ENCODE measurements at regions not wholly inside any gene's neighbourhood (a gene's known extent, or its start where the extent isn't known, plus 50 kb on each side); places are given as distances from the start of the nearest gene placed in this dataset.

DNA sequence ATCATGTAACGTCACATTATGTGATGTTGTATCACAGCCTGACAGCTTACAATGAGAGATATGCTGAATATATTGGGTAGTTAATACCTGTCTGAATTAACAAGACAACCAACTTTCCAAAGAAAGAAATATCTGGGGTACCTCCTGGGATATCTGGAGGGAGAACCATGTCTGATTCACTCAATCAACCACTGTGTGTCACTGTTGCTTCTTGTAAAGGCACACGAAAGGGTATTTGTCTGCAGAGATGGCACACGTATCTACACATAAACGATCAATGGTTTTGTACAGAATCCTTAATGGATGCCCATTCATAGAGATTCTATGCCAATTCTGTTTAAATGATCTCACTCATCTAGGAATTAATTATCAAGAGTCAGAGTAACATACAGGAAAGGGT lies 252.1 kb upstream of the TMCO5A start:
- peak; percentile 5 for DNase-seq (ENCODE audit: low spot score)

DNA sequence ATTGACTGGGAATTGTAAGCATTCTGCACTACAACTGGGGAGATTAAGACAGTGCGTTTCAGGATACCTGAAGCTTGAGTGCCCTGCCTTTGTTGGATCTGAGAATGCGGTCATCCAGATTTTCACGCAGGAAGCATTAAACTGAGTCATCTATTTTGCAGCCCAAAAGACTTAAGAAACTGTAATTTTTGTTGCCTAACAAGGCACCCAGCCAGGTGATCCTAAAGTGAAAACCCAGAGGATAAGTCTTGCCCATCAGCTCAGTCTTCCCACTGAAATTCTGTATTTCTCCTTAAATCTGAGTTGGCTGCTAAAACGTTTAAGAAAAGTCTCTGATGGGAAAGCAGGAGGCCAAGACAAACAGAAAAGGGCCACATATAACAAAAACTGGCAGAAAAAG lies 242.5 kb upstream of the TMCO5A start:
- POLR2A ChIA-PET (ENCODE audit: low non-redundant PET) = no interaction called here
- CTCF ChIA-PET = interaction anchor here (0.7 kb wide), 1 partner anchor 1993 kb away, joined by 8 read pairs; no protein-coding TSS in a partner anchor
- TF ChIP-seq, protein P1, sequence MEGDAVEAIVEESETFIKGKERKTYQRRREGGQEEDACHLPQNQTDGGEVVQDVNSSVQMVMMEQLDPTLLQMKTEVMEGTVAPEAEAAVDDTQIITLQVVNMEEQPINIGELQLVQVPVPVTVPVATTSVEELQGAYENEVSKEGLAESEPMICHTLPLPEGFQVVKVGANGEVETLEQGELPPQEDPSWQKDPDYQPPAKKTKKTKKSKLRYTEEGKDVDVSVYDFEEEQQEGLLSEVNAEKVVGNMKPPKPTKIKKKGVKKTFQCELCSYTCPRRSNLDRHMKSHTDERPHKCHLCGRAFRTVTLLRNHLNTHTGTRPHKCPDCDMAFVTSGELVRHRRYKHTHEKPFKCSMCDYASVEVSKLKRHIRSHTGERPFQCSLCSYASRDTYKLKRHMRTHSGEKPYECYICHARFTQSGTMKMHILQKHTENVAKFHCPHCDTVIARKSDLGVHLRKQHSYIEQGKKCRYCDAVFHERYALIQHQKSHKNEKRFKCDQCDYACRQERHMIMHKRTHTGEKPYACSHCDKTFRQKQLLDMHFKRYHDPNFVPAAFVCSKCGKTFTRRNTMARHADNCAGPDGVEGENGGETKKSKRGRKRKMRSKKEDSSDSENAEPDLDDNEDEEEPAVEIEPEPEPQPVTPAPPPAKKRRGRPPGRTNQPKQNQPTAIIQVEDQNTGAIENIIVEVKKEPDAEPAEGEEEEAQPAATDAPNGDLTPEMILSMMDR (conservative IDR thresholded peaks at IDR 0.05; ENCODE audit: low read depth) = no peak
- no peak overlapping the region for H3K27ac ChIP-seq
- no peak for DNase-seq (ENCODE audit: low spot score)

More for the DNA sequence above, 252.1 kb upstream of the TMCO5A start:
- H3K27ac ChIP-seq = no peak overlapping the region
- ChIA-PET POLR2A (ENCODE audit: low non-redundant PET) (interaction anchor here (0.7 kb wide), 1 partner anchor 12 kb away, joined by 4 read pairs; no protein-coding TSS in a partner anchor), CTCF (interaction anchor here (0.8 kb wide), 1 partner anchor 219 kb away, joined by 3 read pairs; no protein-coding TSS in a partner anchor)
- TF ChIP-seq, protein P1 (conservative IDR thresholded peaks at IDR 0.05; ENCODE audit: low read depth) = no peak

DNA sequence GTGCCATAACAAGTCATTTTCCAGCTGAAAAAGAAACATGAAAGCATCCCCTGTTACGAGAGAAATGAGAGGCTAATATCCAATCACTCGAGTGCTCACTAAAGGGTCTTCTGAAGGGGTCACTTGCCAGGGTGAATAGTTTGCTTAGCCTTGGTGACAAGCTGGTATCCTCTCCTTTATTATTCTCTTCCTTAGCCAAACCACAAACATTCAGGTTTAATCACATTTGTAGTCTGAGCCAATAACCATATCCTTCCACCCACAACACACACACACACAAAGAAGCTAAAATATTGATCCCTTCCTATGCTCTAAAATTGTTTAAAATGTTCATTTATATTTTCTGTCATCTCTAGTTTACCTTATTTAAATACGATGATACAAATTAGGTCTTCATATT lies 240.5 kb upstream of the TMCO5A start:
- ChIA-PET CTCF (no interaction called here), POLR2A (ENCODE audit: low non-redundant PET) (interaction anchor here (0.6 kb wide), 1 partner anchor 12 kb away, joined by 4 read pairs; no protein-coding TSS in a partner anchor)

DNA sequence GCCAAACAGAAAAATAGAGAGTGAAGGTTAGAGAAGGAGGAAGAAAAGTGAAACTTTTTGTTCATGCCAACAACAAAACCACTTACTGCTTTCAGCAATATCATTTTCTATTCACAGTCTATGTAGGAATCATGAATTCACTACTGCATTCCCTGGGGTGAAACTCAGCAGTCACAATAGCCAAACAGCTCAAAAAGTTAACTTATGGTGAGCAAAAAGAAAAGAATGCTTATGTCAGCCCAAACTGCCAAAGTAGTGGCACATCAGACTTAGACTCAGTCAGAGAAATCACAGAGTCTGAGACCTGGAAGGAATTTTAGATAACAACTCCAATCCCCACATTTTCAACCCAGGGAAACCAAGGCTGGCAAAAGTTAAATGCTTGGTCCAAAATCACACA lies 238.7 kb upstream of the TMCO5A start:
- ChIA-PET CTCF (no interaction called here), POLR2A (ENCODE audit: low non-redundant PET) (no interaction called here)
- TF ChIP-seq, protein P1 (conservative IDR thresholded peaks at IDR 0.05; ENCODE audit: low read depth) = no peak
- no peak for DNase-seq (ENCODE audit: low spot score)
- H3K27ac ChIP-seq = no peak overlapping the region

More for the DNA sequence above, 240.5 kb upstream of the TMCO5A start:
- TF ChIP-seq, protein P1 (conservative IDR thresholded peaks at IDR 0.05; ENCODE audit: low read depth) = no peak
- DNase-seq (ENCODE audit: low spot score) = no peak
- no peak overlapping the region for H3K27ac ChIP-seq

DNA sequence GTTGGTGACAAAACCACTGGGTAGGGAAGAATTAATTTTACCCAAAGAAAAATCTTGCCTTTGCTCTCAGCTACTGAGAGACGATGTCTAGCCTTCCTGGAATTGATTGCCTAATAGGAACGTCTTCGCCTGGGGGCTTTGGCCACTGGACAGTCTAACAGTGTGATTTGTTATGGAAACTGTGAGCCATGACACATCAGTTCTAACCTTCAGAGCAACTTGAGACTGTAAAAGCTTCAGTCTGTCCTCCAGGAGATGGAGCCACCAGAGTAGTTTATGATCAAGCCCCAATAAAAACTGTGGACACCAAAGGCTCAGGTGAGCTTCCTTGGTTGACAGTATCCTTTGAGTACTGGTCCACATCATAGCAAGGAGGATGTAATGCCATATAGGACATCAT lies 235.8 kb upstream of the TMCO5A start:
- CTCF ChIA-PET = interaction anchor here (0.6 to 1.1 kb wide), 2 partner anchors 11 to 23 kb away, joined by 3 read pairs; no protein-coding TSS in a partner anchor
- POLR2A ChIA-PET (ENCODE audit: low non-redundant PET) = no interaction called here
- no peak for DNase-seq (ENCODE audit: low spot score)
- TF ChIP-seq, protein P1 (conservative IDR thresholded peaks at IDR 0.05; ENCODE audit: low read depth) = no peak
- H3K27ac ChIP-seq = no peak overlapping the region

DNA sequence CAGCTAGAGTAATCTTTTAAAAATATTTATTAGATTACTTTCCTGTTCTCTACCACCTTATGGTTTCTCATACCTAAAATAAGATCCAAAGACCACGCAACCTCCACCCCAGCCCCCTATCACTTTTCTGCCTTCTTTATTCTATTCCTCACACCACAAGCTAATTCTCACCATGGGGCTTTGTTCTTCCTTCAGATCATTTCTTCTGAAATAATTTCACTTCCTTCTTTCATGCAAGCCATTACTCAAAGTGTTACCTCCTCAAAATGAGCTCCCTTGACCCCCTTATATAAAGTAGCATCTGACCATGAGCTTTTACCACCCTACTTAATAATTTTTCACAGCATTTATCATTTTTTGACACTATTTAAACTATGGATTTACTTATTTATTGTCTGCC lies 233.2 kb upstream of the TMCO5A start:
- ChIA-PET CTCF (no interaction called here), POLR2A (ENCODE audit: low non-redundant PET) (no interaction called here)
- TF ChIP-seq, protein P1 (conservative IDR thresholded peaks at IDR 0.05; ENCODE audit: low read depth) = no peak
- no peak for DNase-seq (ENCODE audit: low spot score)
- no peak overlapping the region for H3K27ac ChIP-seq
